Prostate gland (tissue), 2 donors: ENCODE measurements at regions not wholly inside any gene's neighbourhood (a gene's known extent, or its start where the extent isn't known, plus 50 kb on each side); places are given as distances from the start of the nearest gene placed in this dataset.

Experiments used
- DNase-seq: peaks from one replicate; pipeline ENCODE4 v3.0.0-alpha.2; 2019; ENCODE audit warnings: low spot score
- H3K27ac ChIP-seq, 2 donors: fragments of 200-600 bp; sonication (generic); 2 replicates each; pipeline ENCODE4 v1.5.1; 2017 to 2019
- H3K27me3 ChIP-seq: fragments of 200-600 bp; sonication (generic); replicated peaks from 2 replicates; pipeline ENCODE4 v1.5.1; 2019; ENCODE audit not compliant: insufficient read depth
- H3K36me3 ChIP-seq, 2 donors: fragments of 200-600 bp; sonication (generic); 1 replicate in 1 of 2; 2 replicates in 1 of 2; pipeline versions ENCODE4 v1.5.1 to v1.8.1; 2017 to 2019
- H3K4me1 ChIP-seq: fragments of 200-600 bp; sonication (generic); replicated peaks from 2 replicates; pipeline ENCODE4 v1.5.1; 2019
- H3K4me3 ChIP-seq, 2 donors: fragments of 200-600 bp; sonication (generic); 2 replicates each; pipeline ENCODE4 v1.5.1; 2017 to 2019
- H3K9me3 ChIP-seq: fragments of 200-600 bp; sonication (generic); 2 replicates; pipeline ENCODE4 v1.5.1; 2017
- CTCF ChIP-seq, 4 experiments: fragments of 200-600 bp in 2 of 4; fragments of 450-650 bp in 2 of 4; sonication (generic) in 2 of 4; IDR thresholded peaks; 1 replicate in 3 of 4; 2 replicates in 1 of 4; pipeline ENCODE4 v1.5.1; 2016 to 2019; ENCODE audit warnings: antibody characterized with exemption in 4 of 4, mild to moderate bottlenecking in 2 of 4, moderate library complexity in 2 of 4
- POLR2A ChIP-seq: fragments of 450-650 bp; IDR thresholded peaks from one replicate; pipeline ENCODE4 v1.6.1; 2016; ENCODE audit warnings: antibody characterized with exemption, mild to moderate bottlenecking
- POLR2AphosphoS5 ChIP-seq: sonication (generic); formaldehyde crosslinking; IDR thresholded peaks from one replicate; pipeline ENCODE4 v1.6.1; 2017; ENCODE audit warnings: antibody characterized with exemption
- WGBS: methylation state at CpG from one replicate; pipeline ENCODE4 v1.1.5; 2018; 5-methylcytosine and 5-hydroxymethylcytosine counted together
- intact Hi-C: fragments of 100-400 bp; cut with DNase I; formaldehyde crosslinking; loops from one replicate; pipeline ENCODE4 v1.14.2; 2022

DNA sequence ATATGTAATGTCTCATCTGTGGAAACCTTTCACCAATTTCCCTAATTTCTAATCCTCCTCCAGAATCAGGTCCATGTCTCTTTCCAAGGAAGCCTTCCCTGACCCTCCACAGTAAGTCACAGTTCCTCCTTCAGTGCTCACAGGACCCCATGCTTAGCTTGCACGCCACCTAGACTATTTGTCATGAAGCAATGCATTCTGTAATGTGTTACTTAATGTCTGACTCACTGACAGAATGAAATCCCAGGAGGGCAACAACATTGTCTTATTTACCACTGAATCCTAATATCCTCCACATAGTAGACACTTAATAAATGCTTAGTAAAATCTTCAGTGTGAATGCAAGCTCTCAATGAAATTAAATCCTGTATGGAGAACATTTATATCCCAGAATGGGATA lies 245.9 kb upstream of the PLD5 start:
- no peaks in the 10 kb centered on the region for H3K36me3 ChIP-seq
- no peak overlapping the region for H3K4me3 ChIP-seq
- DNase-seq, result no peak
- no peaks in the 10 kb centered on the region for H3K9me3 ChIP-seq
- H3K4me1 ChIP-seq, result no peaks in the 10 kb centered on the region
- H3K27ac ChIP-seq, result no peak overlapping the region
- WGBS, result 90% methylated on average over 1 of the region's 1 CpG
- TF ChIP-seq CTCF (IDR thresholded peaks at IDR 0.05) (no peak), POLR2A (no peak), POLR2AphosphoS5 (no peak)
- intact Hi-C loops, result no loop called here
- H3K27me3 ChIP-seq, result no peaks in the 10 kb centered on the region

DNA sequence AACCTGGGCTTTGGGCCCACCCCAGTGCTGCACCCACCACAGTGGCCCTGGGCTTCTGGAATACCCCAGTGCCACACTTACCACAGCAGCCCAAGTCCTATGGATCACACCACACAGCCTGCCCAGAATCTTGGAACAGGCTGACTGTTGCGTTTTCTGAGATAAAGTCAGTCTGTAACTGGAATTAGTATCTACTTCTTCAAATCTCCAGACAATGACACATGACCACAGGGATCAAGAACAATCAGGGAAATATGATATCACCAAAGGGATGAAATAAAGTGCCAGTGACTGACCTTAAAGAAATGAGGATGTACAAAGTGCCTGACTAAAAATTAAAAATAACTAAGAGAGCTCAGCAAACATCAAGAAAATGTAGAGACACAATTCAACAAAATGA lies 239.7 kb upstream of the PLD5 start:
- DNase-seq, result no peak
- Histone ChIP-seq H3K9me3 (no peaks in the 10 kb centered on the region), H3K36me3 (no peaks in the 10 kb centered on the region), H3K27me3 (no peaks in the 10 kb centered on the region), H3K27ac (no peak overlapping the region), H3K4me1 (no peaks in the 10 kb centered on the region), H3K4me3 (no peak overlapping the region)
- no peak for TF ChIP-seq POLR2AphosphoS5
- TF ChIP-seq CTCF (IDR thresholded peaks at IDR 0.05), result no peak
- TF ChIP-seq POLR2A, result no peak
- 100% methylated on average over 1 of the region's 1 CpG for WGBS
- intact Hi-C loops, result no loop called here

GRCh38 chr1:242761556-242761955 lies 237.1 kb upstream of the PLD5 start:
- intact Hi-C loops, result no loop called here
- Histone ChIP-seq H3K4me3 (no peak overlapping the region), H3K27ac (no peak overlapping the region), H3K27me3 (no peaks in the 10 kb centered on the region), H3K4me1 (no peaks in the 10 kb centered on the region), H3K36me3 (no peaks in the 10 kb centered on the region), H3K9me3 (no peaks in the 10 kb centered on the region)
- no peak for TF ChIP-seq POLR2AphosphoS5
- TF ChIP-seq POLR2A, result no peak
- no peak for TF ChIP-seq CTCF (IDR thresholded peaks at IDR 0.05)
- DNase-seq, result no peak
- WGBS, result 76% methylated on average over 3 of the region's 3 CpGs

DNA sequence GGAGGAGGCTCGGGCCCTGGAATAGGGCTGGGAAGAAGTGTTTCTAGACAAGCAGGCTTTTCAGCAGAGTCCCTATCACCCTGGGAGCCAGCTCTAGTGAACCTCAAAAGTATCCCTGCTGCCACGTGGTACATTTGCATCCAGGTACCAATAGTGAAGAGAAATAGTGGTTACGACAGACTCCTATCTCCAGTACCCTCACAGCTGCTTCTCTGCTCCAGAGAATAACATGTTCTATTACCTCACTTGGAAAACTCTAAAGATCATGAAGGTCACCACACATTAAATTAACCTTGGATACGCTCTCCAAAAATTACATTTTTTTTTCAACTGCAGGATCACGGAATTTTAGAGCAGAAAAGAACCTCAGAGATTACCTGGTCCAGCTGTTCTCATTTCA lies 230.4 kb upstream of the PLD5 start:
- Histone ChIP-seq H3K4me1 (no peaks in the 10 kb centered on the region), H3K9me3 (no peaks in the 10 kb centered on the region), H3K27me3 (no peaks in the 10 kb centered on the region), H3K4me3 (no peak overlapping the region), H3K36me3 (no peaks in the 10 kb centered on the region), H3K27ac (no peak overlapping the region)
- TF ChIP-seq POLR2A (no peak), CTCF (IDR thresholded peaks at IDR 0.05) (no peak), POLR2AphosphoS5 (no peak)
- no peak for DNase-seq
- intact Hi-C loops, result no loop called here
- 78% methylated on average over 5 of the region's 5 CpGs for WGBS

GRCh38 chr1:242754125-242754524 lies 229.6 kb upstream of the PLD5 start:
- Histone ChIP-seq H3K36me3 (no peaks in the 10 kb centered on the region), H3K9me3 (no peaks in the 10 kb centered on the region), H3K4me3 (no peak overlapping the region), H3K27ac (no peak overlapping the region), H3K27me3 (no peaks in the 10 kb centered on the region), H3K4me1 (no peaks in the 10 kb centered on the region)
- WGBS, result 81% methylated on average over 2 of the region's 2 CpGs
- TF ChIP-seq POLR2AphosphoS5 (no peak), CTCF (IDR thresholded peaks at IDR 0.05) (no peak), POLR2A (no peak)
- intact Hi-C loops, result no loop called here
- no peak for DNase-seq
